K562 (cell line): ENCODE measurements at regions not wholly inside any gene's neighbourhood (a gene's known extent, or its start where the extent isn't known, plus 50 kb on each side); places are given as distances from the start of the nearest gene placed in this dataset.

Experiments used
- ATAC-seq: fragments of 200-7000 bp; cut with Tn5 transposase; 3 replicates; pipeline ENCODE4 v1.9.1; 2020; ENCODE audit warnings: moderate library complexity
- BruUV-seq: library from RNA; stranded (reverse); fragments of 400-500 nt; replicated peaks from 2 replicates; lab custom pipeline; 2021; lab: Mats Ljungman, UMichigan
- CTCF ChIA-PET: fragments of 300-600 bp; formaldehyde crosslinking; extraction: SDS; loops from one replicate; lab custom pipeline; 2021; ENCODE audit warnings: low intra/inter-chr PET ratio; lab: Yijun Ruan, JAX
- POLR2A ChIA-PET: fragments of 300-600, 350-650 bp; sonication (Branson Sonifier 250); formaldehyde crosslinking; extraction: SDS; loops from one replicate; lab custom pipeline; 2021; ENCODE audit warnings: antibody characterized with exemption, inconsistent platforms; lab: Yijun Ruan, JAX
- DNase-seq, 4 experiments: peaks; one replicate each; pipeline versions ENCODE4 v3.0.0 to v3.0.0-alpha.2; 2011 to 2018; ENCODE audit warnings: low spot score in 3 of 4, mixed read lengths in 3 of 4; ENCODE audit errors: extremely low read depth in 1 of 4
- FAIRE-seq: peaks from 2 replicates; lab custom pipeline; 2011; peaks lifted over from hg19 to GRCh38; lab: Jason Lieb, UNC
- H2AFZ ChIP-seq: 2 replicates; pipeline ENCODE4 v1.6.0; 2011; ENCODE audit warnings: low read depth, low read length, control low read depth, inconsistent platforms
- H3K27ac ChIP-seq: fragments of 200-600 bp; 3 replicates; pipeline ENCODE4 v1.8.0; 2011; ENCODE audit warnings: low read depth, mild to moderate bottlenecking, control low read depth, inconsistent platforms, low read length, moderate library complexity, mixed read lengths; ENCODE audit errors: extremely low read depth
- H3K27me3 ChIP-seq, 2 experiments: fragments of 300-600 bp in 1 of 2; 2 replicates in 1 of 2; 3 replicates in 1 of 2; pipeline versions ENCODE4 v1.6.0 to v1.8.0; 2011; ENCODE audit warnings: inconsistent platforms in 2 of 2, low read length in 2 of 2, mild to moderate bottlenecking in 1 of 2, mixed read lengths in 1 of 2, moderate library complexity in 1 of 2; ENCODE audit not compliant: control insufficient read depth in 2 of 2, insufficient read depth in 2 of 2
- H3K36me3 ChIP-seq: fragments of 300-600 bp; 3 replicates; pipeline ENCODE4 v1.8.0; 2011; ENCODE audit warnings: mild to moderate bottlenecking, low read length, inconsistent platforms; ENCODE audit not compliant: control insufficient read depth, insufficient read depth
- H3K4me1 ChIP-seq, 2 experiments: fragments of 200-600 bp in 1 of 2; replicated peaks in 1 of 2; 2 replicates in 1 of 2; 3 replicates in 1 of 2; pipeline versions ENCODE4 v1.5.1 to v1.8.0; 2011; ENCODE audit warnings: inconsistent platforms in 2 of 2, low read length in 2 of 2, mild to moderate bottlenecking in 1 of 2, mixed read lengths in 1 of 2, moderate library complexity in 1 of 2; ENCODE audit not compliant: control insufficient read depth in 2 of 2, insufficient read depth in 2 of 2
- H3K4me2 ChIP-seq: 2 replicates; pipeline ENCODE4 v1.6.1; 2011; ENCODE audit warnings: low read length, control low read depth, inconsistent platforms, mixed read lengths; ENCODE audit not compliant: insufficient read depth
- H3K4me3 ChIP-seq: fragments of 200-600 bp; sonication (generic), shearing (Covaris generic); 2 replicates; pipeline ENCODE4 v1.5.1; 2016; ENCODE audit warnings: control low read depth, inconsistent platforms
- H3K79me2 ChIP-seq: fragments of 200-600 bp; 3 replicates; pipeline ENCODE4 v1.8.0; 2011; ENCODE audit warnings: low read length, inconsistent platforms; ENCODE audit not compliant: control insufficient read depth, insufficient read depth
- H3K9ac ChIP-seq, 2 experiments: 2 replicates each; pipeline versions ENCODE4 v1.6.0 to v1.6.1; 2011; ENCODE audit warnings: low read depth in 2 of 2, low read length in 2 of 2, control low read depth in 1 of 2, inconsistent platforms in 1 of 2, mild to moderate bottlenecking in 1 of 2, mixed read lengths in 1 of 2; ENCODE audit not compliant: insufficient read depth in 1 of 2
- H3K9me1 ChIP-seq: one replicate; pipeline ENCODE4 v1.6.0; 2011; ENCODE audit warnings: inconsistent platforms, mild to moderate bottlenecking, low read length, moderate library complexity; ENCODE audit not compliant: control insufficient read depth, insufficient read depth
- H3K9me3 ChIP-seq: replicated peaks from 2 replicates; pipeline ENCODE4 v1.5.1; 2011; ENCODE audit warnings: low read depth, low read length, inconsistent platforms; ENCODE audit not compliant: control insufficient read depth, insufficient read depth
- H4K20me1 ChIP-seq: replicated peaks from 2 replicates; pipeline ENCODE4 v1.6.1; 2011; ENCODE audit warnings: low read length, inconsistent platforms, mixed read lengths; ENCODE audit not compliant: control insufficient read depth, insufficient read depth
- BRF1 ChIP-seq: IDR thresholded peaks from 3 replicates; pipeline ENCODE4 v1.6.1; 2011; ENCODE audit warnings: borderline replicate concordance, mild to moderate bottlenecking; ENCODE audit not compliant: insufficient read length; ENCODE audit errors: extremely low read depth
- E2F1 ChIP-seq: sonication (generic); formaldehyde crosslinking; IDR thresholded peaks from 2 replicates; pipeline ENCODE4 v1.8.1; 2023; ENCODE audit warnings: mild to moderate bottlenecking, missing genetic modification reagents, moderate library complexity
- HNRNPLL ChIP-seq: fragments of 200-400 bp; formaldehyde crosslinking; IDR thresholded peaks from 2 replicates; pipeline ENCODE4 v1.6.1; 2017; ENCODE audit warnings: low read length, low read depth, mild to moderate bottlenecking; ENCODE audit not compliant: poor library complexity, severe bottlenecking
- KLF6 ChIP-seq: fragments of 250-450 bp; sonication (Bioruptor Pico); IDR thresholded peaks from 2 replicates; pipeline ENCODE4 v1.4.0; 2020; ENCODE audit warnings: mild to moderate bottlenecking, moderate library complexity, borderline replicate concordance
- NONO ChIP-seq, 2 experiments: fragments of 200-400 bp in 1 of 2; fragments of 450-650 bp in 1 of 2; formaldehyde crosslinking in 1 of 2; IDR thresholded peaks; 2 replicates each; pipeline ENCODE4 v1.6.1; 2017; ENCODE audit warnings: low read depth in 2 of 2, mild to moderate bottlenecking in 2 of 2, moderate library complexity in 2 of 2, low read length in 1 of 2
- RAD21 ChIP-seq, 2 experiments: fragments of 250-450 bp in 1 of 2; fragments of 450-650 bp in 1 of 2; sonication (Bioruptor Pico) in 1 of 2; formaldehyde crosslinking in 1 of 2; IDR thresholded peaks in 1 of 2; conservative IDR thresholded peaks in 1 of 2; 2 replicates each; pipeline versions ENCODE4 v1.4.0 to v1.8.0; 2020 to 2022; ENCODE audit warnings: mild to moderate bottlenecking in 2 of 2, moderate library complexity in 1 of 2
- ZNF395 ChIP-seq: fragments of 200-800 bp; sonication (Bioruptor generic); IDR thresholded peaks from 2 replicates; pipeline ENCODE4 v1.6.1; 2017; ENCODE audit warnings: missing genetic modification characterization, missing compliant biosample characterization
- ZNF644 ChIP-seq: fragments of 200-800 bp; sonication (Bioruptor generic); IDR thresholded peaks from 2 replicates; pipeline ENCODE4 v1.6.1; 2016; ENCODE audit warnings: low read depth, missing genetic modification characterization, missing compliant biosample characterization
- WGBS: fragments of 100-300 bp; shearing (Covaris generic); methylation state at CpG from one replicate; pipeline ENCODE4 v1.1.6; 2016; ENCODE audit warnings: low coverage, mixed read lengths; ENCODE audit not compliant: insufficient coverage; ENCODE audit errors: missing lambda C conversion rate; 5-methylcytosine and 5-hydroxymethylcytosine counted together
- in situ Hi-C: fragments of 300-500 bp; cut with MboI; formaldehyde crosslinking; loops from 4 replicates; pipeline ENCODE4 v1.15.0; 2018; ENCODE audit warnings: inconsistent platforms, mixed read lengths
- intact Hi-C: fragments of 100-400 bp; cut with micrococcal nuclease; formaldehyde crosslinking; loops from 2 replicates; pipeline ENCODE4 v1.14.2; 2022
- TF ChIP-seq, protein P1 (sequence below), 3 experiments: IDR thresholded peaks in 2 of 3; conservative IDR thresholded peaks in 1 of 3; 2 replicates each; pipeline ENCODE4 v1.5.1; 2011 to 2012; ENCODE audit warnings: low read length in 3 of 3, mild to moderate bottlenecking in 3 of 3, control low read depth in 2 of 3, improper control_type of control experiment in 1 of 3, inconsistent platforms in 1 of 3, low read depth in 1 of 3, mixed read lengths in 1 of 3, moderate library complexity in 1 of 3; ENCODE audit not compliant: insufficient read depth in 2 of 3

DNA sequence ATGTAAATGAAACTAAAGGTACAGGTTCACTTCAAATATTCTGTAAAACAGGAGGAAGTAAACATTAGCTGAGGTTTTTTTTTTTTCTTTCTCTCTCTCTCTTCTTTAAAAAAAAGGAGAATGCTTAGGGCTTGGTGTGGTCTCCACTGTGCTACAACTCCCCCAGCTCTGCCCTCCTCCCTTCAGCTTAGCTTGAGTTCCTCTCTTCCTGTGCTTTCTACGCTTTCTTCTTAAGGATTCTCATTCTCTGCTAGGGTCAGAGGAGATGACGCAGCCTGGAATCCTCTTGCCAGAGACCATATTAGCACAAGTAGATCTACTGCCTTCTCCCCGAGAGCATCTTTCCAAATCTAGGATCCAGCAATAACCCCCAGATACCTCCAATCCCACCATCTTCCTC lies 69.1 kb upstream of the SNRK start:
- Histone ChIP-seq H3K4me2 (no peak overlapping the region), H3K9ac (no peak overlapping the region), H3K27me3 (peaks cover 18 to 40% of the 10 kb centered on the region in 2 experiments), H3K36me3 (no peaks in the 10 kb centered on the region), H2AFZ (no peak overlapping the region), H4K20me1 (no peaks in the 10 kb centered on the region), H3K79me2 (no peaks in the 10 kb centered on the region), H3K9me3 (no peaks in the 10 kb centered on the region), H3K27ac (no peak overlapping the region), H3K9me1 (no peaks in the 10 kb centered on the region), H3K4me3 (no peak overlapping the region), H3K4me1 (no peaks in the 10 kb centered on the region; a peak in 1 of 5 replicates)
- 4% methylated on average over 3 of the region's 3 CpGs for WGBS
- in situ Hi-C loops (no loop called here), intact Hi-C loops (no loop called here)
- ChIA-PET CTCF (no interaction called here), POLR2A (no interaction called here)
- no peak for ATAC-seq
- TF ChIP-seq HNRNPLL (peak; percentile 68), KLF6 (CRISPR knock-in tag) (no peak), NONO (IDR thresholded peaks at IDR 0.05; ENCODE audit: low read depth in 2 of 2, low read length in 1 of 2) (no peak), BRF1 (no peak)
- no peak for DNase-seq
- no peak for FAIRE-seq
- no TSS peak for BruUV-seq

- ATAC-seq (no peak), FAIRE-seq (no peak), DNase-seq (no peak)
- ChIA-PET CTCF (no interaction called here), POLR2A (interaction anchor here (0.6 kb wide), 1 partner anchor 189 kb away, joined by 3 read pairs; no protein-coding TSS in a partner anchor)
- no peak overlapping the region for H3K4me3 ChIP-seq
- H3K27me3 ChIP-seq, result peaks cover 20 to 39% of the 10 kb centered on the region in 2 experiments
- WGBS, result 0% methylated on average over 3 of the region's 3 CpGs
- no peaks in the 10 kb centered on the region for H3K79me2 ChIP-seq
- no peak overlapping the region for H3K27ac ChIP-seq
- H3K9me1 ChIP-seq, result no peaks in the 10 kb centered on the region
- no peaks in the 10 kb centered on the region for H3K36me3 ChIP-seq
- in situ Hi-C loops, result no loop called here
- H3K4me2 ChIP-seq, result no peak overlapping the region
- no peaks in the 10 kb centered on the region for H3K9me3 ChIP-seq
- H3K4me1 ChIP-seq, result no peaks in the 10 kb centered on the region; a peak in 1 of 5 replicates
- H2AFZ ChIP-seq, result no peak overlapping the region
- intact Hi-C loops, result no loop called here
- no peak overlapping the region for H3K9ac ChIP-seq
- no TSS peak for BruUV-seq
- H4K20me1 ChIP-seq, result no peaks in the 10 kb centered on the region
- TF ChIP-seq ZNF644 (tag) (no peak), RAD21 (CRISPR knock-in tag; conservative IDR thresholded peaks at IDR 0.05 in 1 of 2, IDR thresholded peaks at IDR 0.05 in 1 of 2) (peak in 1 of 2 experiments; percentile 14; a peak in 2 of 4 replicates), E2F1 (CRISPR knock-in tag) (no peak), ZNF395 (CRISPR knock-in tag) (no peak)
- TF ChIP-seq, protein P1, sequence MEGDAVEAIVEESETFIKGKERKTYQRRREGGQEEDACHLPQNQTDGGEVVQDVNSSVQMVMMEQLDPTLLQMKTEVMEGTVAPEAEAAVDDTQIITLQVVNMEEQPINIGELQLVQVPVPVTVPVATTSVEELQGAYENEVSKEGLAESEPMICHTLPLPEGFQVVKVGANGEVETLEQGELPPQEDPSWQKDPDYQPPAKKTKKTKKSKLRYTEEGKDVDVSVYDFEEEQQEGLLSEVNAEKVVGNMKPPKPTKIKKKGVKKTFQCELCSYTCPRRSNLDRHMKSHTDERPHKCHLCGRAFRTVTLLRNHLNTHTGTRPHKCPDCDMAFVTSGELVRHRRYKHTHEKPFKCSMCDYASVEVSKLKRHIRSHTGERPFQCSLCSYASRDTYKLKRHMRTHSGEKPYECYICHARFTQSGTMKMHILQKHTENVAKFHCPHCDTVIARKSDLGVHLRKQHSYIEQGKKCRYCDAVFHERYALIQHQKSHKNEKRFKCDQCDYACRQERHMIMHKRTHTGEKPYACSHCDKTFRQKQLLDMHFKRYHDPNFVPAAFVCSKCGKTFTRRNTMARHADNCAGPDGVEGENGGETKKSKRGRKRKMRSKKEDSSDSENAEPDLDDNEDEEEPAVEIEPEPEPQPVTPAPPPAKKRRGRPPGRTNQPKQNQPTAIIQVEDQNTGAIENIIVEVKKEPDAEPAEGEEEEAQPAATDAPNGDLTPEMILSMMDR (IDR thresholded peaks at IDR 0.05 in 2 of 3, conservative IDR thresholded peaks at IDR 0.05 in 1 of 3; ENCODE audit: insufficient read depth in 2 of 3, low read depth in 1 of 3, low read length in 3 of 3), result peak in 2 of 3 experiments; percentile 23 to 34; a peak in 1 of 6 replicates
These were observed 70.6 kb upstream of the SNRK start for GRCh38 chr3:43215663-43216275.
